ENCODE measurements at regions not wholly inside any gene's neighbourhood (a gene's known extent, or its start where the extent isn't known, plus 50 kb on each side); places are given as distances from the start of the nearest gene placed in this dataset.

- Histone ChIP-seq H3K9me3 (no peaks in the 10 kb centered on the region), H3K36me3 (no peaks in the 10 kb centered on the region), H3K4me3 (no peak overlapping the region), H3K27me3 (no peaks in the 10 kb centered on the region), H3K27ac (no peak overlapping the region), H3K4me1 (no peaks in the 10 kb centered on the region)
- DNase-seq (peak in 1 of 3 donors; percentile 40), ATAC-seq (peak in 1 of 4 donors; percentile 88)
- intact Hi-C loops (cut with DNase I), result no loop called here
- TF ChIP-seq CTCF (IDR thresholded peaks at IDR 0.05) (no peak), POLR2A (IDR thresholded peaks at IDR 0.05) (no peak)
- WGBS (ENCODE audit: insufficient coverage, low coverage, low lambda C conversion rate, missing lambda C conversion rate), result no CpG with 5 or more reads among the region's 1 CpG
Observed at GRCh38 chrY:20990869-20991548, 235.1 kb downstream of the RPS4Y2 start.

GRCh38 chrY:20997355-20997754, 241.4 kb downstream of the RPS4Y2 start:
- no CpG with 5 or more reads among the region's 2 CpGs for WGBS (ENCODE audit: insufficient coverage, low coverage, low lambda C conversion rate, missing lambda C conversion rate)
- H3K4me3 ChIP-seq, result no peak overlapping the region
- intact Hi-C loops (cut with DNase I), result no loop called here
- no peak overlapping the region for H3K27ac ChIP-seq
- no peaks in the 10 kb centered on the region for H3K9me3 ChIP-seq
- peak in 1 of 3 donors; percentile 50 for DNase-seq
- H3K36me3 ChIP-seq, result no peaks in the 10 kb centered on the region
- H3K4me1 ChIP-seq, result no peaks in the 10 kb centered on the region
- peak in 1 of 4 donors; percentile 98 for ATAC-seq
- TF ChIP-seq POLR2A (IDR thresholded peaks at IDR 0.05), result no peak
- no peak for TF ChIP-seq CTCF (IDR thresholded peaks at IDR 0.05)
- no peaks in the 10 kb centered on the region for H3K27me3 ChIP-seq

GRCh38 chrY:20998016-20998415, 242.1 kb downstream of the RPS4Y2 start:
- no peaks in the 10 kb centered on the region for H3K36me3 ChIP-seq
- H3K4me3 ChIP-seq, result no peak overlapping the region
- no peaks in the 10 kb centered on the region for H3K4me1 ChIP-seq
- H3K27ac ChIP-seq, result no peak overlapping the region
- DNase-seq, result no peak
- H3K9me3 ChIP-seq, result no peaks in the 10 kb centered on the region
- no peaks in the 10 kb centered on the region for H3K27me3 ChIP-seq
- TF ChIP-seq POLR2A (IDR thresholded peaks at IDR 0.05) (no peak), CTCF (IDR thresholded peaks at IDR 0.05) (no peak)
- intact Hi-C loops (cut with DNase I), result no loop called here
- ATAC-seq, result no peak

GRCh38 chrY:20998483-20998882, 242.6 kb downstream of the RPS4Y2 start:
- H3K4me1 ChIP-seq, result no peaks in the 10 kb centered on the region
- DNase-seq (no peak), ATAC-seq (no peak)
- no peaks in the 10 kb centered on the region for H3K27me3 ChIP-seq
- TF ChIP-seq CTCF (IDR thresholded peaks at IDR 0.05) (no peak), POLR2A (IDR thresholded peaks at IDR 0.05) (no peak)
- H3K9me3 ChIP-seq, result no peaks in the 10 kb centered on the region
- no peak overlapping the region for H3K4me3 ChIP-seq
- H3K27ac ChIP-seq, result no peak overlapping the region
- H3K36me3 ChIP-seq, result no peaks in the 10 kb centered on the region
- intact Hi-C loops (cut with DNase I), result no loop called here

- H3K27ac ChIP-seq, result no peak overlapping the region
- no peak for DNase-seq
- intact Hi-C loops (cut with DNase I), result no loop called here
- H3K36me3 ChIP-seq, result no peaks in the 10 kb centered on the region
- no peaks in the 10 kb centered on the region for H3K4me1 ChIP-seq
- H3K4me3 ChIP-seq, result no peak overlapping the region
- ATAC-seq, result no peak
- no peaks in the 10 kb centered on the region for H3K27me3 ChIP-seq
- H3K9me3 ChIP-seq, result no peaks in the 10 kb centered on the region
- no peak for TF ChIP-seq POLR2A (IDR thresholded peaks at IDR 0.05)
- TF ChIP-seq CTCF (IDR thresholded peaks at IDR 0.05), result no peak
Observed at GRCh38 chrY:21001102-21001501, 245.2 kb downstream of the RPS4Y2 start.
